Upper lobe of left lung (tissue), 4 donors: ENCODE measurements at regions not wholly inside any gene's neighbourhood (a gene's known extent, or its start where the extent isn't known, plus 50 kb on each side); places are given as distances from the start of the nearest gene placed in this dataset.

Source experiments
- EP300 ChIP-seq, 4 donors: sonication (generic); formaldehyde crosslinking; IDR thresholded peaks; one replicate each; pipeline ENCODE4 v1.5.1; 2017; ENCODE audit warnings: antibody characterized with exemption in 4 of 4, control low read depth in 2 of 4
- POLR2A ChIP-seq, 4 donors: fragments of 450-650 bp; IDR thresholded peaks; one replicate each; pipeline ENCODE4 v1.5.1; 2016 to 2017; ENCODE audit warnings: antibody characterized with exemption in 4 of 4, mild to moderate bottlenecking in 2 of 4
- POLR2AphosphoS5 ChIP-seq, 2 donors: sonication (generic); formaldehyde crosslinking; IDR thresholded peaks; one replicate each; pipeline ENCODE4 v1.5.1; 2017; ENCODE audit warnings: antibody characterized with exemption in 2 of 2
- TF ChIP-seq, protein P1 (sequence below), 6 experiments: fragments of 450-650 bp in 4 of 6; fragments of 200-600 bp in 2 of 6; sonication (generic) in 2 of 6; IDR thresholded peaks; one replicate each; pipeline ENCODE4 v1.5.1; 2016 to 2019; ENCODE audit warnings: antibody characterized with exemption in 6 of 6

DNA sequence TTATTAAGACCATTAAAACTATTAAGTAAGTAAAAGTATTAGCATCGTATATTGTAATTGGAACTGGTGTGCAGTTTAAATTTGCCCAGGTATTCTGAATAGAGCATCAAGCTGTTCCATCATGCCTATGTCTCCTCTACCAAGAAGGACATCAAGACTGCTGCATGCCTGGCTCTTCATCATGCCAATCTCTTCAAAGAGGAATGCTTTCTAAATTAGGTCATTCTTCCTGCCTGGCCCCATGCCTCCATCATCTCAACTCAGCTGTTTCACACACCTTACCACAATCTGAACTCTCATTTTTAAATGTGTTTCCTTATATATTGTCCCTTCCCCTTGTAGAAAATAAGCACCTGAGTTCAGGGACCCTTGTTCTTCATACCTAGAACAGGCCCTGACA is 270.5 kb upstream of the PPARGC1A start:
- TF ChIP-seq POLR2A (IDR thresholded peaks at IDR 0.05) (no peak), POLR2AphosphoS5 (IDR thresholded peaks at IDR 0.05) (no peak), EP300 (IDR thresholded peaks at IDR 0.05) (no peak)
- TF ChIP-seq, protein P1, sequence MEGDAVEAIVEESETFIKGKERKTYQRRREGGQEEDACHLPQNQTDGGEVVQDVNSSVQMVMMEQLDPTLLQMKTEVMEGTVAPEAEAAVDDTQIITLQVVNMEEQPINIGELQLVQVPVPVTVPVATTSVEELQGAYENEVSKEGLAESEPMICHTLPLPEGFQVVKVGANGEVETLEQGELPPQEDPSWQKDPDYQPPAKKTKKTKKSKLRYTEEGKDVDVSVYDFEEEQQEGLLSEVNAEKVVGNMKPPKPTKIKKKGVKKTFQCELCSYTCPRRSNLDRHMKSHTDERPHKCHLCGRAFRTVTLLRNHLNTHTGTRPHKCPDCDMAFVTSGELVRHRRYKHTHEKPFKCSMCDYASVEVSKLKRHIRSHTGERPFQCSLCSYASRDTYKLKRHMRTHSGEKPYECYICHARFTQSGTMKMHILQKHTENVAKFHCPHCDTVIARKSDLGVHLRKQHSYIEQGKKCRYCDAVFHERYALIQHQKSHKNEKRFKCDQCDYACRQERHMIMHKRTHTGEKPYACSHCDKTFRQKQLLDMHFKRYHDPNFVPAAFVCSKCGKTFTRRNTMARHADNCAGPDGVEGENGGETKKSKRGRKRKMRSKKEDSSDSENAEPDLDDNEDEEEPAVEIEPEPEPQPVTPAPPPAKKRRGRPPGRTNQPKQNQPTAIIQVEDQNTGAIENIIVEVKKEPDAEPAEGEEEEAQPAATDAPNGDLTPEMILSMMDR (IDR thresholded peaks at IDR 0.05) = no peak
